GM21737 (cell line): ENCODE measurements at regions not wholly inside any gene's neighbourhood (a gene's known extent, or its start where the extent isn't known, plus 50 kb on each side); places are given as distances from the start of the nearest gene placed in this dataset.

Experiments used
- ATAC-seq: cut with Tn5 transposase; IDR thresholded peaks from one replicate; pipeline ENCODE4 v1.9.1; 2021; ENCODE audit warnings: mild to moderate bottlenecking, moderate library complexity; ENCODE audit not compliant: unreplicated experiment

GRCh38 chr6:140858381-140858971 is 1274.2 kb upstream of the GJE1 start:
- no peak for ATAC-seq

DNA sequence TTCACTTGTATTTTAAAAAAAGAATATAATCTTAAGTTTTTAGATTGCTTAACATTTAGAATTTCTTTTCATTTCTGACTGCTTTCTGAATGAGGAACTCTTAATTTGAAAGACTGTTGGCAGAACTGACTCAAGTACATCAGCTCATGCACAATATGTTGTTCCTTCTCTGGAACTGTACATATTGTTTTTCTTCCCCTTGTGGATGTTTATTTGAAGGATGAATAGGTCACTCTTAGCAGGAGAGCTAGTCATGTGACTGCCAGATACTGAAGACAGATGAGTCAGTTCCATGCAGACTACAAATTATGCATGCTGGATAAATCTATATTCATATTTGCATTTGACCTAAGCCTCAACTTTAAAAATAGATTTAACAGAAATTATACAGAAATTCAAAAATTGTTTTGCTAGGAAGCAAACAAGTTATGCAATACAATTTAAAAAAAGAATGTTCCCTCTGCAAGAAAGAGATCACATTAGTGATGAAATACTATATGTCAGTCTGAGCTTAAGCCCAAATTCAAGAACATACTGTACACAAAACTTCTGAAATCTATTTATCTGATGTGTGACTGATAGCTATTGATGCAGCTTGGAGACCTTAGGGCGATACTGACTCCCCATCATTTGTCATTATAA is 1274.9 kb upstream of the GJE1 start:
- ATAC-seq: no peak

GRCh38 chr6:140855520-140855919 is 1277.2 kb upstream of the GJE1 start:
- ATAC-seq: no peak

DNA sequence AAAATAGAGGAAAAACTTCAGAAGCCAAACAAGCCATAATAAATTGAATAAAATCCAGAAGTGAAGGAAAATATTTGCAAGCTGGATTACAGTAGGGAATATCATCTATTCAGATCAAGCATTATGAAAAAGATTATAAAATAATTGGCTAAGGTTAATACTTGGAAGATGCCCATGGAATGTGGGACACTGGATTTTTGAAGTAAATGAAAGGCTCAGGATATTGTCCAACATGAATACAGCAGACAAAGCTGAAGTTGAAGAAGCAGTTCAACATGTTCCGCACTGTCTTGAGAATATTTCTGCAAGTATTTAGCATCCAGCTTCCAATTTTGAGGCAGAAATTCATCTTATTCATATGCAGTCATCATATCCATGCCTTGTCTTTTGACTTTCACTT is 1278.4 kb upstream of the GJE1 start:
- ATAC-seq: no peak

- no peak for ATAC-seq
Observed at GRCh38 chr6:140850438-140850837, 1282.3 kb upstream of the GJE1 start.

- ATAC-seq: no peak
Observed at GRCh38 chr6:140849456-140849855, 1283.3 kb upstream of the GJE1 start.

- ATAC-seq: no peak
Observed at GRCh38 chr6:140847262-140847645, 1285.5 kb upstream of the GJE1 start.

DNA sequence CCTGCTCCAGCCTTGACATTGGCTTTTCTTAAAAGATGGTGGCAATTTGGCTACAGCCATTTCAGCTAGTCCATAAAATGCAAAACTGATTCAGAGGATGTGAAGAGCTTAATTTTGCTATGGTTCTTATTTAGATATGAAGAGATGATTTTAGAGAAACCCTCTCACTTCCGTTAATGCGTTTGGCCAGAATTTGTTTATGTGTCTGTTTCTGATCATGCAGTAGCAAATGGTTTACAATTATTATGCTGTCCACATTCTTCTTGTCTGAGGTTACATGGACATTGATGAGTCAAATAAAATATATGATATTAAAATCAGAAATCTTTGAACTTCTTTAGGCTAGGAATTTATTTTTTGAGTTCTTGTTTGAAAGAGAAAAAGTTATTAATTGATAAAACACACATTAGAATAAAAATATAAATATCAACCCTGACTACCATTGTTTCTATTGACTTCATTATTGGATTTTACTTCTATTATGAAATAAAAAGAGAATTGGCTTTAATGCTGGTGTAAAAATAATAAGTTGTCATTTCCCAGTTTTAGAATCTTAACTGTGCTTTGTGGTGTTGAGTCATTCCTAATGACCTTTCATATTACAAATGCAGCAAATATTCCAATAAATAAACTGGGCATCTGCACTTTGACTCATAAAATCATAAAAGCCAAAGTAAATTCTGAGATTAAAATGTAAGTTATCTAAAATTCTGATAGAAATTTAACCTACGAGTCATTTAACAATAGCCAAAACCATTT is 1286.0 kb upstream of the GJE1 start:
- no peak for ATAC-seq

GRCh38 chr6:140845701-140846100 is 1287.0 kb upstream of the GJE1 start:
- no peak for ATAC-seq

DNA sequence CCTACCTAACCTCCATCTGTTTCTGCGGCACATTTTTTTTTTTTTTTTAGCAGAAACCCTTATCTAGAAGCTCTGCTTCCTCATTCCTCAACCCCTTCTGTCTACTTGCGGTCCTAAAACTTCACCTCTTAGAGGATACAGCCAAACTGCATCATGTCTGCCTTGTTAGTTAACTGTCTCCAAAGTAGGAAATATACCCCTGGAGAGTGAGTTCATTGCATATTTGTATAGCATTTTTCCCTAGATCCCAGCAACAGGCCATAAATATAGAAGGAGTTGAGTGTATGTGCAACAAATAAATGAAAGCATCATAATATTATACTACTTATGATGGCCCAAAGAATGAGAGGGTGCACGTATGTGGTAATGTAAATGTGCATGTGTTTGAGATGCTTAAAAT is 1288.6 kb upstream of the GJE1 start:
- no peak for ATAC-seq

GRCh38 chr6:140833408-140833807 is 1299.3 kb upstream of the GJE1 start:
- no peak for ATAC-seq

DNA sequence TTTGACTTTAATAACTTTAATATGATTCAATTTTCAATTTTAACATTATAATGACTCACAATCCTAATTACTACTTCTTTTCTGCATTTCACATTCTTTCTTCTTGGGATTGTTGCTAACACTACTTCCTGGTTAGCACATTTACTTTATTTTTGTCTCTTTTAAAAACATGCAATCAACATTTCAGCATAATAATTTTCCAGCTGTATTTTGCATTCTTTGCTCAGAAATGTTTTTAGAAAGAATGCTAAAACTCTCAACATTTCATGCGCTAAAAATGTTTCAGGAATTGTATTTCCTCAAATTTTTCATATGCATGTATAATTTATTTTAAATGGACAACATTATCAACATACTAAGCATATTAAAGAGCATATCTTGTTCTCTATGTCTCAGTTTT is 1302.1 kb upstream of the GJE1 start:
- no peak for ATAC-seq

DNA sequence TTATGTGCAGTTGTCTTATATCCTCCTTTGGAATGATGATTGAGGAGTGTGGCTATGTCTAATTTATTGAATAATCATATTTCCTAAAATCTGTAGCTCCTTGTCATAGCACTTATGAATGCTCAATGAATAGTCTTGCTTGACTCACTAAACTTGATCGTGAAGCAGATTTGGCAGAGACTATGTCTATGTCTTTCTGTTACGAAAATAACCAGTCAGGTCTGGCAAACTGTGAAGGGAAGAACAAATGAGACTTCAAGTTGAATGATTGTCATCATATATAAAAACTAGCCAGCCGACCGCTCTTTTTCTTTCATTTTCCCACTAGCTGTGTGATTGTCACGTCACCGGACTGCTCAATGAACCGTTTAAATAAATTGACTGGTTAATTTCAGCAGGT is 1303.9 kb upstream of the GJE1 start:
- no peak for ATAC-seq

GRCh38 chr6:140827593-140827992 is 1305.1 kb upstream of the GJE1 start:
- ATAC-seq: no peak

DNA sequence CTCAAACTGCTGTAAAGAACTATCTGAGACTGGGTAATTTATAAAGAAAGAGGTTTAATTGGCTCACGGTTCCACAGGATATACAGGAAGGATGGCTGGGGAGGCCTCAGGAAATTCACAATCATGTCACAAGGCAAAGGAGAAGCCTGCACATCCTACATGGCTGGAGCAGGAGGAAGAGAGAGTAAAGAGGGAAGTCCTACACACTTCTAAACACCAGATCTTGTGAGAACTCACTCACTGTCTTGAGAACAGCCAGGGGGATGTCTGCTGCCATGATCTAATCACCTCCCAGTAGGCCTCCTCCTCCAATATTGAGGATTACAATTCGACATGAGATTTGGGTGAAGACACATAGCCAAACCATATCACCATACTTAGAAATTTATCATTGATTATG is 1307.0 kb upstream of the GJE1 start:
- ATAC-seq: no peak

DNA sequence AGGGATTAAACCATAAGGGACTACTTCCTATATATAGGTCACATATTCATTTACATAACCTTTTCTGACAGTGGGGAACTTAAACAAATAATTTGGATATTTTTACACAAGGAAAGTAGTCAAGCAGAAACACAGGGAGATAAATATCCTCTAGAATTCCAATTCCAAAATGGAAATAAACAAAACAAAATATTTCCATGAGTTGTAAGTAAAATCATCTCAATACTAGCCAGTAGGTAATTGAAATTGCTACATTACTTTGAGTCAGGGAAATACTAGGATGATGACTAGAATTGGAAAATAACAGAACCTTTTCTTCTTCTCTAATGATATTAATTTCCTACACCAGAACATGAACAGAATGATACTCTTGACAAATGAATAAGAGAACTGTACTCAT is 1308.1 kb upstream of the GJE1 start:
- ATAC-seq: no peak

GRCh38 chr6:140821196-140821595 is 1311.5 kb upstream of the GJE1 start:
- ATAC-seq: no peak

- ATAC-seq: no peak
Observed at GRCh38 chr6:140817176-140817575, 1315.5 kb upstream of the GJE1 start.

GRCh38 chr6:140816681-140817080 is 1316.0 kb upstream of the GJE1 start:
- no peak for ATAC-seq

- ATAC-seq: no peak
Observed at GRCh38 chr6:140812636-140813035, 1320.1 kb upstream of the GJE1 start.

DNA sequence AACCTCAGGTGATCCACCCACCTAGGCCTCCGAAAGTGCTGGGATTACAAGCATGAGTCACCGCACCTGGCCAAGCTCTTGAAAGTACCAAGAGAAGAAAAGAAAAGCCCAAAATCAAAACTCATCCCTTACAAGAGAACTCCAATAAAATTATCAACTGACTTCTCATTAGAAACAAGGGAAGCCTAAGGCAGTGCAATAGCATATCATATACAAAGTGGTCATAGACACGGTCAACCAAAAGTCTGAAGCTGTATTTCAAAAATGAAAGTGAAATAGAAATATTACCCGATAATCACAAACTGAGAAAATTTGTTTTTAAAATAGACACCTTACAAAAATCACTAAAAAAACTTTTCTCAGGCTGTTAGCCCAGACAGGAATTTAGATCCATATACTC is 1321.1 kb upstream of the GJE1 start:
- ATAC-seq: no peak

GRCh38 chr6:140809694-140810101 is 1323.0 kb upstream of the GJE1 start:
- peak; percentile 74 for ATAC-seq
